ENCODE measurements at regions not wholly inside any gene's neighbourhood (a gene's known extent, or its start where the extent isn't known, plus 50 kb on each side); places are given as distances from the start of the nearest gene placed in this dataset.
A peak's percentile ranks its signal among the peaks of the same experiment; 100 is the strongest.

- H3K36me3 ChIP-seq (ENCODE audit: insufficient read depth, low read length): no peaks in the 10 kb centered on the region
- no peaks in the 10 kb centered on the region for H3K9me3 ChIP-seq (ENCODE audit: low read length)
- TF ChIP-seq TAF1 (IDR thresholded peaks at IDR 0.05; ENCODE audit: low read depth): no peak
- peak; percentile 39 for TF ChIP-seq POLR2AphosphoS5 (IDR thresholded peaks at IDR 0.05)
- no peak overlapping the region for H2AFZ ChIP-seq (ENCODE audit: low read depth, low read length)
- no peak overlapping the region for H3K4me2 ChIP-seq (ENCODE audit: low read length)
- no peak overlapping the region for H3K27ac ChIP-seq (ENCODE audit: low read length)
- H3K9me2 ChIP-seq (ENCODE audit: insufficient read depth, low read length): no peaks in the 10 kb centered on the region
- no peaks in the 10 kb centered on the region for H3K27me3 ChIP-seq (ENCODE audit: insufficient read depth, low read depth, low read length)
- H3F3A ChIP-seq (ENCODE audit: insufficient read depth, low read length, poor library complexity, severe bottlenecking): no peaks in the 10 kb centered on the region
- H3K4me3 ChIP-seq (ENCODE audit: low read length): no peak overlapping the region
- H3K79me2 ChIP-seq (replicated peaks; ENCODE audit: insufficient read depth, low read length): no peaks in the 10 kb centered on the region
- no peak overlapping the region for H3K9ac ChIP-seq (ENCODE audit: low read length)
- no peaks in the 10 kb centered on the region for H4K20me1 ChIP-seq (ENCODE audit: insufficient read depth)
Measured at GRCh38 chr12:18864900-18865561, 127.1 kb downstream of the CAPZA3 start.

GRCh38 chr12:18868717-18869116 lies 130.8 kb downstream of the CAPZA3 start:
- Histone ChIP-seq H3F3A (ENCODE audit: insufficient read depth, low read length, poor library complexity, severe bottlenecking) (no peaks in the 10 kb centered on the region), H3K9me3 (ENCODE audit: low read length) (no peaks in the 10 kb centered on the region), H3K27me3 (ENCODE audit: insufficient read depth, low read depth, low read length) (no peaks in the 10 kb centered on the region), H3K36me3 (ENCODE audit: insufficient read depth, low read length) (no peaks in the 10 kb centered on the region), H3K4me2 (ENCODE audit: low read length) (no peak overlapping the region), H3K9me2 (ENCODE audit: insufficient read depth, low read length) (no peaks in the 10 kb centered on the region), H4K20me1 (ENCODE audit: insufficient read depth) (no peaks in the 10 kb centered on the region), H3K4me3 (ENCODE audit: low read length) (no peak overlapping the region), H3K9ac (ENCODE audit: low read length) (no peak overlapping the region), H3K79me2 (replicated peaks; ENCODE audit: insufficient read depth, low read length) (no peaks in the 10 kb centered on the region), H2AFZ (ENCODE audit: low read depth, low read length) (no peak overlapping the region), H3K27ac (ENCODE audit: low read length) (no peak overlapping the region)
- TF ChIP-seq SMC3 (conservative IDR thresholded peaks at IDR 0.05; ENCODE audit: poor library complexity) (no peak), EP300 (conservative IDR thresholded peaks at IDR 0.05; ENCODE audit: poor library complexity, severe bottlenecking) (no peak), TAF1 (IDR thresholded peaks at IDR 0.05; ENCODE audit: low read depth) (no peak), MXI1 (conservative IDR thresholded peaks at IDR 0.05; ENCODE audit: poor library complexity, severe bottlenecking) (no peak), RAD21 (conservative IDR thresholded peaks at IDR 0.05) (no peak), POLR2AphosphoS5 (IDR thresholded peaks at IDR 0.05) (no peak), EZH2 (IDR thresholded peaks at IDR 0.05; ENCODE audit: borderline replicate concordance, insufficient read depth, low read length, poor library complexity, severe bottlenecking) (no peak), REST (IDR thresholded peaks at IDR 0.05; ENCODE audit: borderline replicate concordance) (no peak)
- TF ChIP-seq, protein P1, sequence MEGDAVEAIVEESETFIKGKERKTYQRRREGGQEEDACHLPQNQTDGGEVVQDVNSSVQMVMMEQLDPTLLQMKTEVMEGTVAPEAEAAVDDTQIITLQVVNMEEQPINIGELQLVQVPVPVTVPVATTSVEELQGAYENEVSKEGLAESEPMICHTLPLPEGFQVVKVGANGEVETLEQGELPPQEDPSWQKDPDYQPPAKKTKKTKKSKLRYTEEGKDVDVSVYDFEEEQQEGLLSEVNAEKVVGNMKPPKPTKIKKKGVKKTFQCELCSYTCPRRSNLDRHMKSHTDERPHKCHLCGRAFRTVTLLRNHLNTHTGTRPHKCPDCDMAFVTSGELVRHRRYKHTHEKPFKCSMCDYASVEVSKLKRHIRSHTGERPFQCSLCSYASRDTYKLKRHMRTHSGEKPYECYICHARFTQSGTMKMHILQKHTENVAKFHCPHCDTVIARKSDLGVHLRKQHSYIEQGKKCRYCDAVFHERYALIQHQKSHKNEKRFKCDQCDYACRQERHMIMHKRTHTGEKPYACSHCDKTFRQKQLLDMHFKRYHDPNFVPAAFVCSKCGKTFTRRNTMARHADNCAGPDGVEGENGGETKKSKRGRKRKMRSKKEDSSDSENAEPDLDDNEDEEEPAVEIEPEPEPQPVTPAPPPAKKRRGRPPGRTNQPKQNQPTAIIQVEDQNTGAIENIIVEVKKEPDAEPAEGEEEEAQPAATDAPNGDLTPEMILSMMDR (IDR thresholded peaks at IDR 0.05; ENCODE audit: poor library complexity, severe bottlenecking): no peak
